HG02571 (cell line): ENCODE measurements at regions not wholly inside any gene's neighbourhood (a gene's known extent, or its start where the extent isn't known, plus 50 kb on each side); places are given as distances from the start of the nearest gene placed in this dataset.
"Not testable (repeated sequence)": the region's sequence is repeated elsewhere in the genome, so short reads cannot be mapped to it uniquely, and the experiment has no call there.

Experiments used
- ATAC-seq: cut with Tn5 transposase; IDR thresholded peaks from one replicate; pipeline ENCODE4 v1.9.1; 2021; ENCODE audit warnings: mild to moderate bottlenecking, moderate library complexity; ENCODE audit not compliant: unreplicated experiment

DNA sequence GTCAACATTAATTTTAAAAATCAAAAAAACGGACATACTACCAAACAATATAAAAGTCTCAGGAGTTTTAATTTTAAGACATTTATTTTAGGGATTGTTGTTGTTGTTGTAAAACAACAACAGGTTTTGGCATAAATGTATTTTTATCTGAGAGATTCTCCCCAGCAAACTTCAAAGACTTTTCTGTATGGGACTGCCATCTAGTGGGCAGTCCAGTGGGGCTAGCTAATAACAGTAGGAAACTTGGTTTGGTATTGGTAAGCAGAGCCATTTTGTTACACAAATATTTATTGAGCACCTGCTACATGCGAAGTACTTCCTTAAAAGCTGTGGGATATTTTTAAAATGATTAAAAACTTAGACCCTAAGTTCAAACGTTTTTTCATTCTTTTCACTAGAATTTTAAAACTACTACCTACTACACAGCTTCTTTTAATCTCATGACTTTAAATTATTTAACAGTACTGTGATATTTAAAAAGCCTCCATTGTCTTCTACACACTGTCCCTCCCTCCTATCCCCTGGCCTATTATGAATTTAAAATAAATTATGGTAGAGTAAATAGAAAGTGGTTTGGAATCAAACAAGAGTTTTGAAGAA lies 1028.4 kb upstream of the INTU start:
- ATAC-seq: no peak

DNA sequence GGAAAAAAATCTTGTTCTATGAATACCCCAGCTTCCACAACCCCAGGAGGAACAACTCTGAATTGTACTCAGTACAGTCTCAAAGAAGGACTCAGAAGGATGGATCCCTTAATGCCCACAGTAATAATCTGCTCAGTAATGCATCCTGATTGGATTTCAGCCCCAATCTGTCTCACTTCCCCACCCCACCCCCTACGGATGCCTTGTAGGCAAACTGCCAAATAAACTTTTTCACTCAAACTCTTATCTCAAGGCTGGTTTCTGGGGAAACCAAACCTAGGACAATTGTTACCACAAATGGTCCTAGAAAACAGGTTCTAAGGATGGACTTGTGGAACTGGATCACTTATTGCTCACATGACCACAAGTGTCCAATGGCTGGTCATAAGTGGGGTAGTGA lies 1021.8 kb upstream of the INTU start:
- no peak for ATAC-seq

DNA sequence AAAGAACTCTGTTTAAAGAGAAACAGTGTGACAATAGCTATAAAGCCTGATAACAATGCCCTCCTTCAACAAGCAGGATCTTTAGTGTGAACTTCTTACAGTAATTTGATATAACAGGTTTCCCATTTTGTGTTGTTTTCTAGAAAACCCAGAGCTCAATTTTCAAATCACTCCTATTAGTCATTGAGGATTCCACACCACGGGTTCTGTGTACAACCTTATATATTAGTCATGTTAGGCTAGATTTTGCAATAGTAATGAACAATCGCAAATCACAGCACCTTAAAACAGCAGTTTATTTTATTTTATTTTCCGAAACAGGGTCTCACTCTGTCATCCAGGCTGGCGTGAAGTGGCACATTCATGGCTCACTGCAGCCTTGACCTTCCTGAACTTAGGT lies 1020.9 kb upstream of the INTU start:
- no peak for ATAC-seq

DNA sequence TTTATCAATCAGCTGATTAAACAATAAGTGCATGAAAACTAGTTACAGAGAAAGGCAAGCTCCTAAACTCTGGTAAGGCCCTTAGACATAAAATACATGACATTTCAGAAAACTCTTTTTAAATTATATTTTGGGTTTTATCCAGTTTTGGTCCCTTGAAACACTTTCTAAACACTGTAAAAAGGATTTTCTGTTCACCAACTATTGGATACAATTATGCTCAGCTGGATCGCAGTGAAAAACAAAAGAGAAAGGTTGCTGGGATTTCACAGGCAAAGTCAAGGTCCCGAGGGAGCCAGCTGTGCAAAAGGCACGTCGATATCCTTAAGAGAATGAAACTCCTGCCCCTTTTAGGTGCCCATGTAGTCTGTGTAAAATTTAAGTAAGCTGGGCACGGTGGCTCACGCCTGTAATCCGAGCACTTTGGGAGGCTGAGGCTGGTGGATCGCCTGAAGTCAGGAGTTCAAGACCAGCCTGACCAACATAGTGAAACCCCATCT lies 1018.4 kb upstream of the INTU start:
- no peak for ATAC-seq

DNA sequence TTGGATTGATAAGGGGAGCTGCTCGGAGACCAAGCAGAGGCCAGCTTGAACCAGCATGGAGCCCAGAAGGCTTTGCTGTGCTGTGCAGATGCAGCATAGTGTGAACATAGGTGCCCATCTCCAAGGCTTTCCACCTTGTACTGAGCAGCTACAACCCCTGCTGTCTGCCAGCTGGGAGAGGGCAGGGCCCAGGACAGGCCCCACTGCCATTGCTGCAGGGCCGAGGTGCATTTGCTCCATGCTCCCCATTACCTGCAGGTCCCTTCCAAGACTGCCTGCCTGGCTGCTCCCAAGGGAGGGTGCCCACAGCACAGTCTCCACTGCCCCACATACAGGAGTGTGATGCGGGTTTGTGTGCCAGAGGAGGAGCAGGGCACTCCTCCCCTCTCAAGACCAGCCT lies 1016.0 kb upstream of the INTU start:
- ATAC-seq: no peak

DNA sequence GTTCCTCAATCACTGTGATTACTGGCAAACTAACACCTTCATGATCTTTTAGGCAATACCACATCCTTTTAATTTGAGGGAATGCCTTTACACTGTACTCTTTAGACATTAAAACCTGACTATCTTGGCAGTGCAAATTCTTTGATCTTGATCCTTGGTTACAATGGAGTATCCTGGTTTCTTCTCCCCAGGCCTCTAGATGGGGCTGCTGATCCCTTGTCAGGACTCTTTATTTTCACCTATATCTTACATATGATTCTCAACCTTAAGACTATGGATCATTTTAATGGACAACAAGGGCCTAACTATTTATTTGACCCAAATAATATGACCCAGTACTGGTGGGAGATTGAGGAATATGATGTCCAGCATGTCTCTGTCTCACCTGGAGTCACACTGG lies 1005.5 kb upstream of the INTU start:
- ATAC-seq: no peak

DNA sequence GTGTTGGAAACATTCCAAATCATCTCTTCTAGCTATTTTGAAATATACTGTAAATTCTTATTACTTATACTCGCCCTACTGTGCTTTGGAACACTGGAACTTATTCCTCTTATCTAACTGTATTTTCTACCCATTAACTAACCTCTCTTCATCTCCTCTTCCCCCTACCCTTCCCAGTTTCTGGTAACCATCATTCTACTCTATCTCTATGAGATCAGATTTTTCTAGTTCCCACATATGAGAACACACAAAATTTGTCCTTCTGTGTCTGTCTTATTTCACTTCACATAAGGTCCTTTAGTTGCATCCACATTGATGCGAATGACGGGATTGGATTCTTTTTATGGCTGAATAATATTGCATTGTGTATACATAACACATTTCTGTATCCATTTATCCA lies 1003.8 kb upstream of the INTU start:
- no peak for ATAC-seq

DNA sequence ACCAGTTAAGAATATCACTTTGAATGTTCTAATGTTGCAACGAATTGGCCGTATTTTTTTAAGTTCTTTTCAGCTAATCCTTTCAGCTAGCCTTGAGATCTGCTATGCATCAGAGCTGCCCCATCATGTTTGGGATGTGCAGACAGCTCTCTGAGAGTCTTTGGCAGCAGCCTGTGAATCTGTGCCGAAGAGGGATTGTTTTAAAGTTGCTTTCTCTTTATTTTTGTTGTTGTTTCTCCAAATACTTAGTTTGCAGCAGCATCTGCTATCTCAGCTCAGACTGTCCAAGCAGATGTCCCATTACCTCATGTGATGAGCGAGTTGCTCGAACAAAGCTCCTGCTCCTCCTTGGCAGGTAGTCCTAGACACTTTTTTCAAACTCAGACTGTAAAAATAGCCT lies 1002.5 kb upstream of the INTU start:
- ATAC-seq: no peak

DNA sequence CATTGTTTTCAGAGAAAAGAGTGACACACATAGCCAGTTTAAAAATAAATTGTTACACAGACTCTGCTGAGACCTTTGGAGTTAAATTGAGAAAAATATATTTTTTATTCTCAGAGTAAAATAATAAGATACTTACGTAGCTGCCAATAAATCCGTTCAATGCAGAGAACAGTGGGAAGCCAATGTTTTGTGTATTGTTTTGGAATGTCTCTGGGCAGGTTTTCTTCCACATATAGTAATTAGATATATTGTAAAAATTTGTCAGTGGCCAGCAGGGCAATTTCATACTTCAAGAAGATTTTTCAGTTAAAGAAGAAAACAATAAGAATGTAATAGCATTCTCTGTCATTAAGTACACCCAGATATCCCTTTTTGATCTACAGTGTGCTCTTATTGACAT lies 999.5 kb upstream of the INTU start:
- ATAC-seq: no peak

DNA sequence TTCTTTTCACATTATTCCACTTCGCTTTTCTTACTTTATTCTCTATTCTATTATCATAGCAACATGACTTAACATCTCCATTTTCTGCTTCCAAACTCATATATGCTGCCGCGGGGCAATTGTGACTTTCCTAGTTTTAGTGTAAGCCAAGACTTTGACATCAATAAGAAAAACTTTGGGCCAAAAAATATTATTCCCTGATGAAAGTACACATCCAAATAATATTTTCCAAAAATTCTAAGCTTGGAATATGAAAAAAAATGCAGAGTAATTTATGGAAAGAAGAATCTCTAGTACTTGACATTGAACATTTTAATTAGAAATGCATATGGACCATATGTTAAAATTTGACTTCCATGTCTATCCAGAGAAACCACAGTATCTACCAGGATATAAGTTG lies 995.1 kb upstream of the INTU start:
- no peak for ATAC-seq

DNA sequence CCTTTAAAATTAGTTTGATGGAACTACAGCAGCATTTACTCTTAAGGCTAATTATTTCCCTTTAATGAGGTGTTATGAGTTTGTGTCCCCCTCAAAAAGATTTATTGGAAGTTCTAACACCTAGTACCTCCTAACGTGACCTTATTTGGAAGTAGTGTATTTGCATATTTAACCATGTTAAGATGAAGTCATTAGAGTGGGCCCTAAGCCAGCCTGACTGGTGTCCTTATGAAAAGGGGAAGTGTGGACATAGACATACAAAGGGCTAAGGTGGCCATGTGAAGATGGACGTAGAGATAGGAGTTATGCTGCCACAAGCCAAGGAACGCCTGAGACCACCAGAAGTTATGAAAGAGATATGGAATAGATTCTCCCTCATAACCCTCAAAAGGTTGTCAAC lies 985.4 kb upstream of the INTU start:
- no peak for ATAC-seq

DNA sequence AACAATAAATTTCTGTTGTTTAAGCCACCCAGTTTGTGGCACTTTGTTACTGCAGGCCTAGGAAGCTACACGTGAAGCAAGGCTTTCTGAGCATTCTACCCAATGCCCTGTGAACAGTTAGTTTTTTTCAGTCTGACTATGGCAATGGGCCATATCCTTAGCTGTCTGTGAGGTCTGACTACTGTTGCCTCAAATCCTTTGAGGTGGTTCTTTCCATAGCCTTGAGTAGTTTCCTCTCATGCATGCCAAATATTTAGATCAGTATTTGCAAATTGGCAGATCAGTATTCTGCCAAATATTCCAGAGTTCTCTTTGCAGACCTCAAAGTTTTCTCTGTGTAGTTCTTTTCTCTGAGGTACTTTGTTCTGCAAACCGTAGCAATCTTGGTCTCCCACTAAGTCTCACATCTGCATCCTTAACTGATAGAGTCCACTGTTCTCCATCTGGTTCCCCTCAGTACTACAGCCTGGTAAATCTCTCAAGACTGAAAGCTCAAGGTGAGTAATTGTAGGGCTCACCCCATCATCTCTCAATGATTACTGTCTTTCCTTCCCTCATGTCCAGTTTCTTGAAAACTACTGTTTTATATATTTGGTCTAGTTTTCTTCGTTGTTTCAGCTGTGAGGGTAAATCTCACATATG lies 984.9 kb upstream of the INTU start:
- no peak for ATAC-seq

DNA sequence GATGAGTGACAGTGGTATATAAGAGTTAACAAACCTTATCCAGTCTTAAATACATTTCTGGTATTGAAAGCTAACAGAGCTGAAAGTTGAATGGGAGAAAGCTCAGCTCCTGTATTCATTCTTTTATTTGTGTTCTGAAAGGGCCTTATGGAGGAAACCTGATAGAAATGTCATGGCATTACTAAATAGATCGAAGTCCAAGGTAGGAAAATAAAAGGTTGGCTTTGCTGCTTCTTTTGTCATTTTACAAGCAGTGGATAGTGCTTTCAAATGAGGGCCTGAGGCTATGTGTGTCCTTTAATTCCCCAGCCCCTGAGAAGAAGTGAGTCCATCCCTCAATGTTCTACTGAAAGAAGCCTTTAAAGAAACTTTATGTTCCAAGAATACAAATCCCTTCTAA lies 974.3 kb upstream of the INTU start:
- no peak for ATAC-seq

DNA sequence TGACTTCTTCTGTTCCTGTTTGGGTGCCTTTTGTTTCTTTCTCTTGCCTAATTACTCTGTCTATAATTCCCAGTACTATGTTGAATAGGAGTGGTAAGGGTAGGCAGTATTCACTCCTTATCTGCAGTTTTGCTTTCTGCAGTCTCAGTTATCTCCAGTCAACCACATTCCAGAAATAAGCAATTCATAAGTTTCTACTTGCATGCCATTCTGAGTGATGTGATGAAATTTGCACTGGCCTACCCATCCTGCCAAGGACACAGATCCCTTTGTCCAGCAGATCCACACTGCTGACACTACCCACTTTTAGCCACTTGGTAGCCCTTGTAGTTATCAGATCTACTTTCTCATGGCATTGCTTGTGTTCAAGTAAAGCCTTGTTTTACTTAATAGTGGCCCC lies 971.6 kb upstream of the INTU start:
- ATAC-seq: no peak

DNA sequence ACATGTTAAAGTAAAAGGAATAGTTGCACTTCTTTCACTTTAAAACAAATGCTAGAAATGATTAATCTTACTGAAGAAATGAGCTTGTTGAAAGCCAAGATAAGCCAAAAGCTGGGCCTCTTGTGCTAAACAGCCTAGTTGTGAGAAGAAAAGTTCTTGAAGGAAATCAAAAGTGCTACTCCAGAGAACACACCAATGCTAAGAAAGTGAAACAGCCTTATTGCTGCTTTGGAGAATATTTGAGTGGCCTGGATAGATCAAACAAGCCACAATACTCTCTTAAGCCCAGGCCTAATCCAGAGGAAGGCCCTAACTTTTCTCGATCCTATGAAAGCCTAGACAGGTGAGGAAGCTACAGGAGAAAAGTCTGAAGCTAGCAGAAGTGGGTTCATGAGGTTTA lies 967.9 kb upstream of the INTU start:
- no peak for ATAC-seq

DNA sequence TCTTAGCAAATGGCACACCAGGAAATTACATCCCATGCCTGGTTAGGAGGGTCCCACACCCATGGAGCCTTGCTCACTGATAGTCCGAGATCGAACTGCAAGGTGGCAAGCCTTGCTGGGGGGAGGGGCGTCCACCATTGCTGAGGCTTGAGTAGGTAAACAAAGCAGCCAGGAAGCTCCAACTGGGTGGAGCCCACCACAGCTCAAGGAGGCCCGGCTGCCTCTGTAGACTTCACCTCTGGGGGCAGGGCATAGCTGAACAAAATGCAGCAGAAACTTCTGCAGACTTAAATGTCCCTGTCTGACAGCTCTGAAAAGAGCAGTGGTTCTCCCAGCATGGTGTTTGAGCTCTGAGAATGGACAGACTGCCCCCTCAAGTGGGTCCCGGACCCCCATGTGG lies 962.7 kb upstream of the INTU start:
- not testable (repeated sequence) for ATAC-seq

DNA sequence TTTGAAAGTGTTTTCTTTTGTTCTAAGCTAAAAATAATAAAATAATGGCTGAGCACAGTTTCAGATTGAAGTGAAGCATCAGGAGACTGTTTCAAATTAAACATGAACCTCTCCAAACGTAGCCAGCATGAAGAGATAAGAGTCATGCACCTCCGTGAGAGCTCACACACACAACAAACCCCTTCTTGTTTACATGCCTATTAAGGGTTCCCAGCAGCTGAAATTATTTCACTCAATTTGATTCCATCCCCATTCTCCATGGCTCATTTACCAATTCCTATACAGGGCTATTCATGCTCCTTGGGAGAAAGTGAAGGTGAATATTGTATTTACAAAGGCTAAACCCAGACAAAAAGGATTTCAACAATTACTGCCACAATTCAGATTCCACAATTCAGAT lies 954.1 kb upstream of the INTU start:
- ATAC-seq: no peak

DNA sequence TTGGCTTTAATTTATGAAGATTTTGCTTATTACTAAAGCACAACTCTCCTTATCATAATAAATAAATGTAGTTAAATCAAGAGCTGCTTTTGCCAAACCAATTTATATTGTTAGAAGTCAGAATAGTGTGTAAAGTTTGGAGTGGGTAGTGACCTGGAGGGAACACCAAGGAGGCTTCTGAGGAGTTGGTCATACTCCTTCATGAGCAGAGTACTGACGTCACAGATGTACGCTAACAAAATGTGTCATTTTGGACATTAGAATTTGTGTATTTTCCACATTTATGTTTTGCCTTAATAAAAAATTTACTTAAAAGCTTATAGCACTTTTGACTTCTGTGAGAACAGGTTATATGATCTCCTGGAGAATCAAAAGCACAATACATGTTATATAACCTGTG lies 953.5 kb upstream of the INTU start:
- no peak for ATAC-seq

DNA sequence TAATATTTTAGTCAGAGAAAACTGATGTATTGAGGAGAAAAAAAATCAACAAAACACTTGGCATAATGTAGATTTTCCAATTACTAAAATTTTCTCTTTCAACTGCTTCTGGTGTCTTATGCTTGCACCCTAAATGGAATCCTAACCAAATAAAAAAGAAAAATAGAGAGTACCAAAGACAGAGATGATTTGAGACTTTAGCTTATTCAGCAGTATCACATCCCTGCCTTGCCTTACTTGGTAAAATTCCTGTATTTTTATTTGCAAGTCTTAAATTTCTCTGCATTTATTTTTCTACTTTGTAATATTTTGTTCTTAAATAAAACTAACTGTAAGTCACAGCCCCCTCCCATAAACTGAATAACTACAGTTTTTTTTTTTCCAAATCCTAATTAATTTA lies 950.5 kb upstream of the INTU start:
- ATAC-seq: no peak

DNA sequence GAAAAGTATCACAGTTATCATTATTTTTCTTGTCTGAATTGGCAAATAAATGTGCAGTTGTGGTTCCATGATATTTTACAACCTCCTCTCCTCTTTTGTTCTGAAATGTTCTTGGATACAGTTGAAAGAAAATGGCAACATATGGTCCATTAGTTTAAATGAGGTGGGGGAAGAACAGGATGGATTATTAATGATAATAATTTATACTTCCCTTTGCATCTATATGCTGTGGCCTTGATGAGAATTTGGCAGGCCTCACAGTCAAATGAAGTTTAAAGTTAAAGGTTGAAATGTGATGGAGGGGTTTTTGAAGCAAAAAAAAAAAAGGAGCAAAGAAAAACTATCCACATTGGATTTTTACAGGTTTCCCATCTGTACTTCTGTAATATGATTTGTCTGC lies 946.3 kb upstream of the INTU start:
- ATAC-seq: no peak

DNA sequence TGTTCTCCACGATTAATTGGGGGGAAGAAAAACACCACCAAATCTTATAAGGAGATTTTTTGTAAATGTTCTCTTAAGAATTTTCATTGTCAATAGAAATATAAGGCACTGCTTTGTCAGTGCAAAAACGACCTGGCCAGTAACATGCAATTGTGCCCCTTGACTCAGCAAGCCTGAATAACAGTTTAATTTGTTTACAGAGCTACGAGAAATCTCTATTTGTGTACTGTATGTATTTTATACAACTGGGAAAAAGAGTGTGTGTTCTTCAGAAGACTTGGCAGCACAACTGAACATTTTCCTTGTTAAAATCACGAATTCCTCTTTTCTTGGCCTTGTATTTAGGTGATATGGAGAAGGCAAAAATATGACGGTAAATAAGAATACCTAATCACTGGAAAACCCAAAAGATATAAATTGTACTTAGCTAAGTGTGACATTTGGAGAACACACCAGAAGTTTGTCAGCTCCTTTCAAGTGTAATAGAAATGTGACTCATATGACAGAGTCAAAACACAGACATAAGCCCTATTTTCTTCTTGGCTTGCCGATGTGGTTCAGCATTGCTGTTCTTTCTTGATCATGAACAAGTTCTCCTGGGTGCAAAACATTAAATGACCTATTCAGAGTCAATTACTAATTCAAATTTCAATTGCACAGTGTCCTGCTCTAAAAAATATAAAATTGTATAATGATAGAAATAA lies 945.0 kb upstream of the INTU start:
- ATAC-seq: no peak

DNA sequence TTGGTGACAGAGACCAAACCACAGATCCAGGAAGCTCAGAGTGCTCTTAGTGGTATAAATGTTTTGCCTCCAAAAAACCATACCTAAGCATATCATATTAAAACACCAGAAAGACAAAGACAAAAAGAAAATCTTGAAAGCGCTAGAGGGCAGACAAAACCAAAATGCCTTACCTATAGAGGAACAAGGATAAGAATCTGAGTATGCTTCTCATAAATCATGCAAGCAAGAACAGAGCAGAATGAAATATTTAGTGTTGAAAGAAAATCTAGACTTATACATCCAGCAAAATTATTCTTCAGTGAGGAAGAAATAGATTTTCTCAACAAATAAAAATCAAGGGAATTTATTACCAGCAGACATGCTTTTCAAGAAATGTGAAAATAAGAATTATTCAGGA lies 941.0 kb upstream of the INTU start:
- ATAC-seq: no peak
